Fibroblast of the aortic adventitia (primary cell): ENCODE measurements at regions not wholly inside any gene's neighbourhood (a gene's known extent, or its start where the extent isn't known, plus 50 kb on each side); places are given as distances from the start of the nearest gene placed in this dataset.

ENCODE experiments used
- DNase-seq: peaks from one replicate; pipeline ENCODE4 v3.0.0-alpha.2; 2010; ENCODE audit warnings: low read depth
- H3K4me3 ChIP-seq: 2 replicates; pipeline ENCODE4 v1.5.1; 2011; ENCODE audit warnings: low read depth, mild to moderate bottlenecking, control low read depth, low read length, moderate library complexity
- TF ChIP-seq, protein P1 (sequence below): IDR thresholded peaks from 2 replicates; pipeline ENCODE4 v1.5.1; 2011; ENCODE audit warnings: mild to moderate bottlenecking, low read length, control low read depth, inconsistent platforms; ENCODE audit not compliant: insufficient read depth

DNA sequence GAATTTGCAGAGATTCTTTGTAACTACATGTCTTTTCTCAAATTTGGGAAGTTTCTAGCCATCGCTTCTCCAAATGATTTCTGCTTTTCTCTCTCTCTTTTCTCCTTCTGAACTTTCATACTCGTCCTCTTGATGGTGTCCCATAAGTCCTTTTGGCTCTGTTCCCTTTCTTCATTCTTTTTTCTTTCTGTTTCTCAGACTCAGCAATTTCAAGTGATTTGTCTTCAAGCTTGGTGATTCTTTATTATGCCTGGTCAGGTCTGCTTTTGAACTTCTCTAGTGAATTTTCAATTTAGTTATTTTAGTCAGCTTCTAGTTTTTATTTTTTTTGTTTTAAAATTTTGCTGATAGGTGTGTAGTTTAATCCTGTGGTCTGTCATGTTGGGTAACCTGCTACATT, 57.6 kb upstream of the EEF1E1 start:
- no peak for DNase-seq
- TF ChIP-seq, protein P1, sequence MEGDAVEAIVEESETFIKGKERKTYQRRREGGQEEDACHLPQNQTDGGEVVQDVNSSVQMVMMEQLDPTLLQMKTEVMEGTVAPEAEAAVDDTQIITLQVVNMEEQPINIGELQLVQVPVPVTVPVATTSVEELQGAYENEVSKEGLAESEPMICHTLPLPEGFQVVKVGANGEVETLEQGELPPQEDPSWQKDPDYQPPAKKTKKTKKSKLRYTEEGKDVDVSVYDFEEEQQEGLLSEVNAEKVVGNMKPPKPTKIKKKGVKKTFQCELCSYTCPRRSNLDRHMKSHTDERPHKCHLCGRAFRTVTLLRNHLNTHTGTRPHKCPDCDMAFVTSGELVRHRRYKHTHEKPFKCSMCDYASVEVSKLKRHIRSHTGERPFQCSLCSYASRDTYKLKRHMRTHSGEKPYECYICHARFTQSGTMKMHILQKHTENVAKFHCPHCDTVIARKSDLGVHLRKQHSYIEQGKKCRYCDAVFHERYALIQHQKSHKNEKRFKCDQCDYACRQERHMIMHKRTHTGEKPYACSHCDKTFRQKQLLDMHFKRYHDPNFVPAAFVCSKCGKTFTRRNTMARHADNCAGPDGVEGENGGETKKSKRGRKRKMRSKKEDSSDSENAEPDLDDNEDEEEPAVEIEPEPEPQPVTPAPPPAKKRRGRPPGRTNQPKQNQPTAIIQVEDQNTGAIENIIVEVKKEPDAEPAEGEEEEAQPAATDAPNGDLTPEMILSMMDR: no peak

DNA sequence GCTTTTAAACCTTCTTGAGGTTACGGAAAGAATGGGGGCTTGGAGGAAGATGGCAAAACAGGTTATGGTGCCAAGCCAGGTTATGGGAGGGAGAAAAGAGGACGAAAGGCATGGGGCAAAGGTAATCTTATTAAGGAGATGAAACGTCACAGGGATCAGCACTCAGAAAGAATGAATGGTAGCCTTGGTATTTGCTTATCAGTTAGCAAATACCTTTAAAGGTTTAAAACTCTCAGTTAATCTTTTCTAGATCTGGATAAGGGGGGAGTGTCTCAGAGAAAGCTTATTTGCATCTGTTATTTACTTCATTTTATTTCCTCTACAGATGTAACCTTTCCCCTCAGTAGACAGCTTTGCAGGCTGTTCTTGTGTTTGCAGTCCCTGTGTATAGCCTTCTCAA, 55.5 kb upstream of the EEF1E1 start:
- TF ChIP-seq, protein P1: no peak
- DNase-seq: no peak
- H3K4me3 ChIP-seq: no peak overlapping the region

More for the DNA sequence above, 57.6 kb upstream of the EEF1E1 start:
- no peak overlapping the region for H3K4me3 ChIP-seq

DNA sequence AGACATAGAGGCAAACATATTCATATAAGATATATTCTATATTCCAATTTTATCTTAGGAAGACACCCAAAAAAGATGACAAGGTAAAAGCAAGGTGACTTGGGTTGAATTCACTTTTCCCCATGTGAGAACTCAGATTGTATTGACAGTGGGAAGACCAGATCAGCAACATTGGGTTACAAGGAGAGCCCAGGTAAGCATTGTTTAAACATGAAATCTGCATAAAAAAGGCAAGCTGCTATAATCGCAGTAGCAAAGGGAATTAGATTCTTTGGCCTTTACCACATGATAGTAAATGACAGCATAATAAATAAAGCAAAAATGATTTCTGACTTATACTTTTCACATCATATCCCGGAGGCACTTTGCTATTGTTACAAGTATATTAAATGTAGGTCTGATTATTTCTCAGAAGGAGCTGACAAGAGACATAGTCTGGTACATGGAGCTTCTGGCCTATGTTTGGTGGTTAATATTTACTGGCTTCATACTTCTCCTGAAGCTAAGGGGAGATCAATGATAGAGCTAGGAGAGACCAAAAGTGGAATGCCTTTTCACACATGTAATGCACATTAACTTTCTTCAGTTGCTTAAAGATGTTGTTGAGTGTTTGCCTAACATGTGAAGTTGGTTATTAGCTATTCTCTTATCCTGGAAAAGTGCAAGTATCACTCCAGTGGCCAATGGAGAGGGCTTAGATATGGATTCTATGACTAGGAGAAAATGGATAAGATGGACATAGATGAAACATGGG, 53.1 kb upstream of the EEF1E1 start:
- TF ChIP-seq, protein P1: no peak
- H3K4me3 ChIP-seq: no peak overlapping the region
- DNase-seq: no peak
